ENCODE measurements at regions not wholly inside any gene's neighbourhood (a gene's known extent, or its start where the extent isn't known, plus 50 kb on each side); places are given as distances from the start of the nearest gene placed in this dataset.

DNA sequence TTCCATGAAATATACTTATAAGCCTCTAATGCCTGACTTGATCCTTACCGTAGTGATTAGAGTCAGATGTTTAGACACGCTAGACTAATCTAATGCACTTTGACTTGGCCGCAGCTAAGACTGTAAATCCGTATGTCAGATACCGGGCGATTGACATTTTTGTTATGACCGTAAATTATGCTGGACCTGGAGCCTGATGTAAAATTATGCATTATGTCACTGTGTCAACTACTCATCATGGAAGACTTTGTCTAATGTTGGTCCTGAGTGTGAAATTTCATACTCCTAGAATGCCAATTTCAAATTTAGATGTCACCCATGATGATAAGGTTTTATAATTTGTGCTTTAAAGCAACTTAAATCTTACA is 123.6 kb upstream of the LIMCH1 start:
- Histone ChIP-seq H2AFZ (no peak overlapping the region), H3K4me2 (no peak overlapping the region), H3K4me3 (no peak overlapping the region), H3K9me2 (ENCODE audit: insufficient read depth) (no peaks in the 10 kb centered on the region), H3K27ac (ENCODE audit: low read depth) (no peak overlapping the region), H3F3A (replicated peaks; ENCODE audit: low read depth) (no peaks in the 10 kb centered on the region), H3K79me2 (replicated peaks; ENCODE audit: insufficient read depth) (no peaks in the 10 kb centered on the region), H4K20me1 (replicated peaks; ENCODE audit: insufficient read depth) (no peaks in the 10 kb centered on the region), H3K4me1 (ENCODE audit: insufficient read depth) (no peaks in the 10 kb centered on the region), H3K27me3 (ENCODE audit: insufficient read depth) (no peaks in the 10 kb centered on the region), H3K36me3 (ENCODE audit: insufficient read depth) (no peaks in the 10 kb centered on the region)
- TF ChIP-seq JUNB (IDR thresholded peaks at IDR 0.05; ENCODE audit: unreplicated experiment), result no peak
- TF ChIP-seq, protein P1, sequence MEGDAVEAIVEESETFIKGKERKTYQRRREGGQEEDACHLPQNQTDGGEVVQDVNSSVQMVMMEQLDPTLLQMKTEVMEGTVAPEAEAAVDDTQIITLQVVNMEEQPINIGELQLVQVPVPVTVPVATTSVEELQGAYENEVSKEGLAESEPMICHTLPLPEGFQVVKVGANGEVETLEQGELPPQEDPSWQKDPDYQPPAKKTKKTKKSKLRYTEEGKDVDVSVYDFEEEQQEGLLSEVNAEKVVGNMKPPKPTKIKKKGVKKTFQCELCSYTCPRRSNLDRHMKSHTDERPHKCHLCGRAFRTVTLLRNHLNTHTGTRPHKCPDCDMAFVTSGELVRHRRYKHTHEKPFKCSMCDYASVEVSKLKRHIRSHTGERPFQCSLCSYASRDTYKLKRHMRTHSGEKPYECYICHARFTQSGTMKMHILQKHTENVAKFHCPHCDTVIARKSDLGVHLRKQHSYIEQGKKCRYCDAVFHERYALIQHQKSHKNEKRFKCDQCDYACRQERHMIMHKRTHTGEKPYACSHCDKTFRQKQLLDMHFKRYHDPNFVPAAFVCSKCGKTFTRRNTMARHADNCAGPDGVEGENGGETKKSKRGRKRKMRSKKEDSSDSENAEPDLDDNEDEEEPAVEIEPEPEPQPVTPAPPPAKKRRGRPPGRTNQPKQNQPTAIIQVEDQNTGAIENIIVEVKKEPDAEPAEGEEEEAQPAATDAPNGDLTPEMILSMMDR (conservative IDR thresholded peaks at IDR 0.05; ENCODE audit: low read depth in 2 of 2), result no peak
- no peak for TF ChIP-seq REST (IDR thresholded peaks at IDR 0.05; ENCODE audit: unreplicated experiment)
- TF ChIP-seq ZNF114 (CRISPR knock-in tag; IDR thresholded peaks at IDR 0.05), result no peak
- TF ChIP-seq ZNF331 (CRISPR knock-in tag; IDR thresholded peaks at IDR 0.05; ENCODE audit: low read depth), result no peak
- no peak for TF ChIP-seq STAT1 (IDR thresholded peaks at IDR 0.05; ENCODE audit: unreplicated experiment)
- TF ChIP-seq, protein P2, sequence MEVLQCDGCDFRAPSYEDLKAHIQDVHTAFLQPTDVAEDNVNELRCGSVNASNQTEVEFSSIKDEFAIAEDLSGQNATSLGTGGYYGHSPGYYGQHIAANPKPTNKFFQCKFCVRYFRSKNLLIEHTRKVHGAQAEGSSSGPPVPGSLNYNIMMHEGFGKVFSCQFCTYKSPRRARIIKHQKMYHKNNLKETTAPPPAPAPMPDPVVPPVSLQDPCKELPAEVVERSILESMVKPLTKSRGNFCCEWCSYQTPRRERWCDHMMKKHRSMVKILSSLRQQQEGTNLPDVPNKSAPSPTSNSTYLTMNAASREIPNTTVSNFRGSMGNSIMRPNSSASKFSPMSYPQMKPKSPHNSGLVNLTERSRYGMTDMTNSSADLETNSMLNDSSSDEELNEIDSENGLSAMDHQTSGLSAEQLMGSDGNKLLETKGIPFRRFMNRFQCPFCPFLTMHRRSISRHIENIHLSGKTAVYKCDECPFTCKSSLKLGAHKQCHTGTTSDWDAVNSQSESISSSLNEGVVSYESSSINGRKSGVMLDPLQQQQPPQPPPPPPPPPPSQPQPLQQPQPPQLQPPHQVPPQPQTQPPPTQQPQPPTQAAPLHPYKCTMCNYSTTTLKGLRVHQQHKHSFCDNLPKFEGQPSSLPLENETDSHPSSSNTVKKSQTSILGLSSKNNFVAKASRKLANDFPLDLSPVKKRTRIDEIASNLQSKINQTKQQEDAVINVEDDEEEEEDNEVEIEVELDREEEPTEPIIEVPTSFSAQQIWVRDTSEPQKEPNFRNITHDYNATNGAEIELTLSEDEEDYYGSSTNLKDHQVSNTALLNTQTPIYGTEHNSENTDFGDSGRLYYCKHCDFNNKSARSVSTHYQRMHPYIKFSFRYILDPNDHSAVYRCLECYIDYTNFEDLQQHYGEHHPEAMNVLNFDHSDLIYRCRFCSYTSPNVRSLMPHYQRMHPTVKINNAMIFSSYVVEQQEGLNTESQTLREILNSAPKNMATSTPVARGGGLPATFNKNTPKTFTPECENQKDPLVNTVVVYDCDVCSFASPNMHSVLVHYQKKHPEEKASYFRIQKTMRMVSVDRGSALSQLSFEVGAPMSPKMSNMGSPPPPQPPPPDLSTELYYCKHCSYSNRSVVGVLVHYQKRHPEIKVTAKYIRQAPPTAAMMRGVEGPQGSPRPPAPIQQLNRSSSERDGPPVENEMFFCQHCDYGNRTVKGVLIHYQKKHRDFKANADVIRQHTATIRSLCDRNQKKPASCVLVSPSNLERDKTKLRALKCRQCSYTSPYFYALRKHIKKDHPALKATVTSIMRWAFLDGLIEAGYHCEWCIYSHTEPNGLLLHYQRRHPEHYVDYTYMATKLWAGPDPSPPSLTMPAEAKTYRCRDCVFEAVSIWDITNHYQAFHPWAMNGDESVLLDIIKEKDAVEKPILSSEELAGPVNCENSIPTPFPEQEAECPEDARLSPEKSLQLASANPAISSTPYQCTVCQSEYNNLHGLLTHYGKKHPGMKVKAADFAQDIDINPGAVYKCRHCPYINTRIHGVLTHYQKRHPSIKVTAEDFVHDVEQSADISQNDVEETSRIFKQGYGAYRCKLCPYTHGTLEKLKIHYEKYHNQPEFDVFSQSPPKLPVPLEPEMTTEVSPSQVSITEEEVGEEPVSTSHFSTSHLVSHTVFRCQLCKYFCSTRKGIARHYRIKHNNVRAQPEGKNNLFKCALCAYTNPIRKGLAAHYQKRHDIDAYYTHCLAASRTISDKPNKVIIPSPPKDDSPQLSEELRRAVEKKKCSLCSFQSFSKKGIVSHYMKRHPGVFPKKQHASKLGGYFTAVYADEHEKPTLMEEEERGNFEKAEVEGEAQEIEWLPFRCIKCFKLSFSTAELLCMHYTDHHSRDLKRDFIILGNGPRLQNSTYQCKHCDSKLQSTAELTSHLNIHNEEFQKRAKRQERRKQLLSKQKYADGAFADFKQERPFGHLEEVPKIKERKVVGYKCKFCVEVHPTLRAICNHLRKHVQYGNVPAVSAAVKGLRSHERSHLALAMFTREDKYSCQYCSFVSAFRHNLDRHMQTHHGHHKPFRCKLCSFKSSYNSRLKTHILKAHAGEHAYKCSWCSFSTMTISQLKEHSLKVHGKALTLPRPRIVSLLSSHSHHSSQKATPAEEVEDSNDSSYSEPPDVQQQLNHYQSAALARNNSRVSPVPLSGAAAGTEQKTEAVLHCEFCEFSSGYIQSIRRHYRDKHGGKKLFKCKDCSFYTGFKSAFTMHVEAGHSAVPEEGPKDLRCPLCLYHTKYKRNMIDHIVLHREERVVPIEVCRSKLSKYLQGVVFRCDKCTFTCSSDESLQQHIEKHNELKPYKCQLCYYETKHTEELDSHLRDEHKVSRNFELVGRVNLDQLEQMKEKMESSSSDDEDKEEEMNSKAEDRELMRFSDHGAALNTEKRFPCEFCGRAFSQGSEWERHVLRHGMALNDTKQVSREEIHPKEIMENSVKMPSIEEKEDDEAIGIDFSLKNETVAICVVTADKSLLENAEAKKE (CRISPR knock-in tag; IDR thresholded peaks at IDR 0.05), result no peak
- no peak for TF ChIP-seq EZH2 (IDR thresholded peaks at IDR 0.05; ENCODE audit: low read depth, unreplicated experiment)
- Mint-ChIP-seq H3K27ac (no peak overlapping the region), H3K4me3 (no peak overlapping the region), H3K4me1 (peaks cover 7% of the 10 kb centered on the region), H3K27me3 (ENCODE audit: insufficient read depth, low read depth, poor library complexity) (peaks cover 2% of the 10 kb centered on the region), H3K36me3 (ENCODE audit: low read depth) (no peaks in the 10 kb centered on the region), H3K9me3 (no peaks in the 10 kb centered on the region)
- DNase-seq (ENCODE audit: low spot score) (no peak), ATAC-seq (no peak)
